ENCODE measurements at regions not wholly inside any gene's neighbourhood (a gene's known extent, or its start where the extent isn't known, plus 50 kb on each side); places are given as distances from the start of the nearest gene placed in this dataset.

- TF ChIP-seq POLR2AphosphoS5 (IDR thresholded peaks at IDR 0.05): no peak
- TF ChIP-seq, protein P1, sequence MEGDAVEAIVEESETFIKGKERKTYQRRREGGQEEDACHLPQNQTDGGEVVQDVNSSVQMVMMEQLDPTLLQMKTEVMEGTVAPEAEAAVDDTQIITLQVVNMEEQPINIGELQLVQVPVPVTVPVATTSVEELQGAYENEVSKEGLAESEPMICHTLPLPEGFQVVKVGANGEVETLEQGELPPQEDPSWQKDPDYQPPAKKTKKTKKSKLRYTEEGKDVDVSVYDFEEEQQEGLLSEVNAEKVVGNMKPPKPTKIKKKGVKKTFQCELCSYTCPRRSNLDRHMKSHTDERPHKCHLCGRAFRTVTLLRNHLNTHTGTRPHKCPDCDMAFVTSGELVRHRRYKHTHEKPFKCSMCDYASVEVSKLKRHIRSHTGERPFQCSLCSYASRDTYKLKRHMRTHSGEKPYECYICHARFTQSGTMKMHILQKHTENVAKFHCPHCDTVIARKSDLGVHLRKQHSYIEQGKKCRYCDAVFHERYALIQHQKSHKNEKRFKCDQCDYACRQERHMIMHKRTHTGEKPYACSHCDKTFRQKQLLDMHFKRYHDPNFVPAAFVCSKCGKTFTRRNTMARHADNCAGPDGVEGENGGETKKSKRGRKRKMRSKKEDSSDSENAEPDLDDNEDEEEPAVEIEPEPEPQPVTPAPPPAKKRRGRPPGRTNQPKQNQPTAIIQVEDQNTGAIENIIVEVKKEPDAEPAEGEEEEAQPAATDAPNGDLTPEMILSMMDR (IDR thresholded peaks at IDR 0.05): no peak
These were observed 111.0 kb downstream of the RASGEF1B start for GRCh38 chr4:81360737-81361136.

Data from suprapubic skin (tissue), 3 donors.